ENCODE measurements at regions not wholly inside any gene's neighbourhood (a gene's known extent, or its start where the extent isn't known, plus 50 kb on each side); places are given as distances from the start of the nearest gene placed in this dataset.

GRCh38 chr2:200736646-200737274, 75.0 kb upstream of the BZW1 start:
- TF ChIP-seq TCF7L2 (IDR thresholded peaks at IDR 0.05; ENCODE audit: low read depth, low read length): no peak
- no peak for TF ChIP-seq ZNF138 (CRISPR knock-in tag; IDR thresholded peaks at IDR 0.05; ENCODE audit: low read depth)
- TF ChIP-seq CTCF (CRISPR knock-in tag; IDR thresholded peaks at IDR 0.05): no peak

All from HepG2 (cell line).